Peyer's patch (tissue), 4 donors: ENCODE measurements at regions not wholly inside any gene's neighbourhood (a gene's known extent, or its start where the extent isn't known, plus 50 kb on each side); places are given as distances from the start of the nearest gene placed in this dataset.

Experiments used
- DNase-seq, 3 donors: peaks; one replicate each; pipeline ENCODE4 v3.0.0-alpha.2; 2017 to 2019
- H3K27ac ChIP-seq, 4 donors: fragments of 200-600 bp; sonication (generic); one replicate each; pipeline ENCODE4 v1.5.1; 2016 to 2019
- H3K27me3 ChIP-seq, 2 donors: fragments of 200-600 bp; sonication (generic); one replicate each; pipeline ENCODE4 v1.5.1; 2019
- H3K36me3 ChIP-seq, 3 donors: fragments of 200-600 bp; sonication (generic); one replicate each; pipeline ENCODE4 v1.5.1; 2016 to 2019
- H3K4me1 ChIP-seq, 4 donors: fragments of 200-600 bp; sonication (generic); one replicate each; pipeline ENCODE4 v1.5.1; 2016 to 2019
- H3K4me3 ChIP-seq, 4 donors: fragments of 200-600 bp; sonication (generic); 1 replicate in 3 of 4; 2 replicates in 1 of 4; pipeline ENCODE4 v1.5.1; 2016 to 2019; ENCODE audit warnings: mild to moderate bottlenecking in 1 of 4
- H3K9me3 ChIP-seq, 4 donors: fragments of 200-600 bp; sonication (generic); one replicate each; pipeline ENCODE4 v1.5.1; 2016 to 2019; ENCODE audit warnings: mild to moderate bottlenecking in 1 of 4
- POLR2A ChIP-seq, 2 donors: fragments of 450-650 bp; IDR thresholded peaks; one replicate each; pipeline ENCODE4 v1.5.1; 2017; ENCODE audit warnings: antibody characterized with exemption in 2 of 2, mild to moderate bottlenecking in 2 of 2, moderate library complexity in 2 of 2
- TF ChIP-seq, protein P1 (sequence below), 6 experiments: fragments of 450-650 bp in 4 of 6; fragments of 200-600 bp in 2 of 6; sonication (generic) in 1 of 6; IDR thresholded peaks; one replicate each; pipeline ENCODE4 v1.5.1; 2017 to 2019; ENCODE audit warnings: antibody characterized with exemption in 6 of 6, mild to moderate bottlenecking in 3 of 6, moderate library complexity in 1 of 6

DNA sequence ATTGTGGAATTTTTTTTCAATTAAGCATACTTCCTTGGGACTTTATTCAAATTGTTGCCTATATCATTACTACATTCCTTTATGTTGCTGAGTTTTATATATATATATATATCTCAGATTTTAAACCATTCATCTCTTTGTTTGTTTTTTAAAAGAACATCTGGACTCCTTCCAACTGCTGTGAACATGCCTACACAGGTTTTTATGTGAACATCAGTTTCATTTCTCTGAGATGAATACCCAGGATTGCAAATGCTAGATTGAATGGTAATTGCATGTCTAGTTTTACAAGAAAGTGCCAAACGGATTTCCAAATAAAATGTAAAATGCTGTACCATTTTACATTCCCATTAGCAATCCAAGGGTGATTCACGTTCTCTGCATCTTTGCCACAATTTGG, 1289.3 kb downstream of the HACE1 start:
- no peak for DNase-seq
- Histone ChIP-seq H3K9me3 (no peaks in the 10 kb centered on the region), H3K27me3 (no peaks in the 10 kb centered on the region), H3K36me3 (no peaks in the 10 kb centered on the region), H3K4me1 (no peaks in the 10 kb centered on the region), H3K27ac (no peak overlapping the region), H3K4me3 (no peak overlapping the region)
- no peak for TF ChIP-seq POLR2A (IDR thresholded peaks at IDR 0.05)
- TF ChIP-seq, protein P1, sequence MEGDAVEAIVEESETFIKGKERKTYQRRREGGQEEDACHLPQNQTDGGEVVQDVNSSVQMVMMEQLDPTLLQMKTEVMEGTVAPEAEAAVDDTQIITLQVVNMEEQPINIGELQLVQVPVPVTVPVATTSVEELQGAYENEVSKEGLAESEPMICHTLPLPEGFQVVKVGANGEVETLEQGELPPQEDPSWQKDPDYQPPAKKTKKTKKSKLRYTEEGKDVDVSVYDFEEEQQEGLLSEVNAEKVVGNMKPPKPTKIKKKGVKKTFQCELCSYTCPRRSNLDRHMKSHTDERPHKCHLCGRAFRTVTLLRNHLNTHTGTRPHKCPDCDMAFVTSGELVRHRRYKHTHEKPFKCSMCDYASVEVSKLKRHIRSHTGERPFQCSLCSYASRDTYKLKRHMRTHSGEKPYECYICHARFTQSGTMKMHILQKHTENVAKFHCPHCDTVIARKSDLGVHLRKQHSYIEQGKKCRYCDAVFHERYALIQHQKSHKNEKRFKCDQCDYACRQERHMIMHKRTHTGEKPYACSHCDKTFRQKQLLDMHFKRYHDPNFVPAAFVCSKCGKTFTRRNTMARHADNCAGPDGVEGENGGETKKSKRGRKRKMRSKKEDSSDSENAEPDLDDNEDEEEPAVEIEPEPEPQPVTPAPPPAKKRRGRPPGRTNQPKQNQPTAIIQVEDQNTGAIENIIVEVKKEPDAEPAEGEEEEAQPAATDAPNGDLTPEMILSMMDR (IDR thresholded peaks at IDR 0.05): no peak

DNA sequence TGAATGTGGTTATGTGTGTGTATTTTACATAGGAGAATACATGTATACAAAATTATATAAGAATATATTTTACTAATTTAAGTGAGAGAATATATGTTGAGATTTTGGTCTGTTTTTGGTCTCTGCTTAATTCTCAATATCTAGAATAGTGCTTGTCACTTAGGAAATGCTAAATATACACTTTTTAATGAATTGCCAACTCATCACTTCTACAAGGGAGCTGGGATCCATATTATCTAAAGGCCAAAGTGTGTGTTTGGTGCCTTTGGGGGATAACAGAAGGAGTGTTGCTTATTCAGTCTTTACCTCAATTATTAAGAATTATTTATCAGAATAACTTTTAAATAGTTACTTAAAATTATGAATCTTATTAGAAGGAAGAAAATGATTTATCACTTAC, 1304.8 kb downstream of the HACE1 start:
- no peaks in the 10 kb centered on the region for H3K36me3 ChIP-seq
- no peak for TF ChIP-seq POLR2A (IDR thresholded peaks at IDR 0.05)
- TF ChIP-seq, protein P1 (IDR thresholded peaks at IDR 0.05): no peak
- no peak for DNase-seq
- no peaks in the 10 kb centered on the region for H3K27me3 ChIP-seq
- H3K4me3 ChIP-seq: no peak overlapping the region
- H3K27ac ChIP-seq: no peak overlapping the region
- H3K4me1 ChIP-seq: no peaks in the 10 kb centered on the region
- H3K9me3 ChIP-seq: no peaks in the 10 kb centered on the region

DNA sequence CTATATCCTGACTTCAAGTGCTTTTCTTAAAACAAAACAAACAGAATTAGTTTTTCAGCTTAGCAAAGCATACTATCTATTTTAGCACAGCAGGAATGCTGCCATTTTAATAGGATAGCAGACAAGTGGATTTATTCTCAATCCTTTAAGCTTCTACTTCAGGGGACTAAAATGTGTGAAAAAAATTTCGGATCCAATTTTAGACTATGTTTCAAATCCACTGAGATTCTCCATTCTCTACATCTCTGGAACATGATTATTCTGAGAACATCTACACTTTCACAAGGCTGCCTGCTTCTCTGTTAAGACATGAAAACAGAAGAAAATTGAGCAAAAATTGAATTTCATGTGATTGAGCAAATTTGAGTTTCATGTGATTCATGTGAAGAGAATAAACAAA, 1321.3 kb downstream of the HACE1 start:
- H3K4me3 ChIP-seq: no peak overlapping the region
- no peaks in the 10 kb centered on the region for H3K9me3 ChIP-seq
- no peak overlapping the region for H3K27ac ChIP-seq
- no peaks in the 10 kb centered on the region for H3K27me3 ChIP-seq
- DNase-seq: no peak
- H3K36me3 ChIP-seq: no peaks in the 10 kb centered on the region
- no peak for TF ChIP-seq POLR2A (IDR thresholded peaks at IDR 0.05)
- H3K4me1 ChIP-seq: no peaks in the 10 kb centered on the region

DNA sequence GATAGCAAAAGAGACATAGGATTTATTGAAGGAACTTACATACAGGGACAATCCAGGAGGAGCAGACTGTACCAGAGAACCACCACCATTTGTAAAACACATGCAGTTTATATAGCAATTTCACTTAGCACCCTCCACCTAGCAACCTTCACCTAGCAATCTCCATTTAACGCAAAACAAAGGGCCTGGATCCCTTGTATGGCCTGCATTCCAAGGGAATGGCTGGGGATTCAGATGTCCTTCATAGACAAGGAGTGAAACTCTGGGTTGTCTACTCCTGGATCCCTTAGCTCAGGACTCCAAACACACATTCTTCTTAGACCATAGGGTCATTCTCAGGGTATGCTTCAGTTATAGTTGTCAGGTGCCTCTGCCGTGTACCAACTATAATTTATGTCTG, 1324.9 kb downstream of the HACE1 start:
- no peaks in the 10 kb centered on the region for H3K9me3 ChIP-seq
- DNase-seq: no peak
- H3K27me3 ChIP-seq: no peaks in the 10 kb centered on the region
- H3K27ac ChIP-seq: no peak overlapping the region
- H3K4me3 ChIP-seq: no peak overlapping the region
- no peaks in the 10 kb centered on the region for H3K36me3 ChIP-seq
- H3K4me1 ChIP-seq: no peaks in the 10 kb centered on the region
- TF ChIP-seq, protein P1 (IDR thresholded peaks at IDR 0.05): no peak
- TF ChIP-seq POLR2A (IDR thresholded peaks at IDR 0.05): no peak

DNA sequence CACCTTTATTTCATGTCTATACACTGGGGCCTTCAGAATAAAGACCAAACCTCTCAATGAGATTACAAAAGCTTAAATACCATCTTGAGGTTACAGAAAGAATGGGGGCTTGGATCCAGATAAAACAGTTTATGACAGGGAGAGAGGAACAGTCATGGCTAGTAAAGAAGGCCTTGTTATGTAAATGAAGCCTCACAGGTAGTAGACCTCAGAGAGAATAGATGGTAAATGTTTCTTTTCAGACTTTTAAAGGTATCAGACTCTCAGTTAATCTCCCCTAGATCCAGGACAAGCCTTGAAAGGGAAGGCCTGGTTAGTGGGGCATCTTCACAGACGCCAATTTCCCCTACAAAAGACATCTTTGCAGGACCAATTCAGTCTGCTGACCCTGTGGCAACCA, 1325.6 kb downstream of the HACE1 start:
- H3K4me1 ChIP-seq: no peaks in the 10 kb centered on the region
- H3K4me3 ChIP-seq: no peak overlapping the region
- H3K36me3 ChIP-seq: no peaks in the 10 kb centered on the region
- no peaks in the 10 kb centered on the region for H3K9me3 ChIP-seq
- no peaks in the 10 kb centered on the region for H3K27me3 ChIP-seq
- no peak overlapping the region for H3K27ac ChIP-seq
- TF ChIP-seq, protein P1 (IDR thresholded peaks at IDR 0.05): no peak
- TF ChIP-seq POLR2A (IDR thresholded peaks at IDR 0.05): no peak
- DNase-seq: no peak

DNA sequence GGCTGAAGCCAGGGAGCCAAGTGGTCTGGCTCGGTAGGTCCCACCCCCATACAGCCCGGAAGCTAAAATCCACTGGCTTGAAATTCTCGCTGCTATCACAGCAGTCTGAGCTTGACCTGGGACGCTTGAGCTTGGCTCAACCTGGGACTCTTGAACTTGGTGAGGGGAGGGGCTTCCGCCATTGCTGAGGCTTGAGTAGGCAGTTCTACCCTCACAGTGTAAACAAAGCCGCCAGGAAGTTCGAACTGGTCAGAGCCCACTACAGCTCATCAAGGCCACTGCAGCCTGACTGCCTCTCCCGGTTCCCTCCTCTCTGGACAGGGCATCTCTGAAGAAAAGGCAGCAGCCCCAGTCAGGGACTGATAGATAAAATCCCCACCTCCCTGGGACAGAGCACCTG, 1337.7 kb downstream of the HACE1 start:
- H3K4me1 ChIP-seq: no peaks in the 10 kb centered on the region
- no peak for TF ChIP-seq POLR2A (IDR thresholded peaks at IDR 0.05)
- TF ChIP-seq, protein P1 (IDR thresholded peaks at IDR 0.05): no peak
- H3K27ac ChIP-seq: no peak overlapping the region

More for the DNA sequence above, 1337.7 kb downstream of the HACE1 start:
- no peak overlapping the region for H3K4me3 ChIP-seq
- H3K36me3 ChIP-seq: no peaks in the 10 kb centered on the region
- H3K9me3 ChIP-seq: no peaks in the 10 kb centered on the region
- DNase-seq: no peak
- H3K27me3 ChIP-seq: no peaks in the 10 kb centered on the region
